GM23338 (cell line): ENCODE measurements at regions not wholly inside any gene's neighbourhood (a gene's known extent, or its start where the extent isn't known, plus 50 kb on each side); places are given as distances from the start of the nearest gene placed in this dataset.

Experiments
- CREB1 ChIP-seq: fragments of 250-450 bp; sonication (Bioruptor Pico); IDR thresholded peaks from 2 replicates; pipeline ENCODE4 v1.5.0; 2020; ENCODE audit warnings: low read depth, mild to moderate bottlenecking, moderate library complexity
- CTCF ChIP-seq, 2 experiments: fragments of 200-600 bp in 1 of 2; sonication (generic) in 1 of 2; conservative IDR thresholded peaks; 2 replicates each; pipeline versions ENCODE4 v1.5.1 to v1.6.1; 2016 to 2017; ENCODE audit warnings: antibody characterized with exemption in 2 of 2, low read depth in 2 of 2, mild to moderate bottlenecking in 2 of 2, moderate library complexity in 1 of 2
- ETS1 ChIP-seq: IDR thresholded peaks from 2 replicates; pipeline ENCODE4 v1.6.1; 2016; ENCODE audit warnings: antibody characterized with exemption
- EZH2 ChIP-seq: fragments of 200-600 bp; sonication (generic); IDR thresholded peaks from one replicate; pipeline ENCODE4 v1.8.0; 2017; ENCODE audit warnings: antibody characterized with exemption, mild to moderate bottlenecking, low read depth; ENCODE audit not compliant: unreplicated experiment
- EZH2phosphoT487 ChIP-seq: fragments of 200-600 bp; sonication (generic); IDR thresholded peaks from one replicate; pipeline ENCODE4 v1.8.1; 2018; ENCODE audit warnings: antibody characterized with exemption; ENCODE audit not compliant: unreplicated experiment
- JUNB ChIP-seq: IDR thresholded peaks from one replicate; pipeline ENCODE4 v1.6.1; 2016; ENCODE audit warnings: antibody characterized with exemption; ENCODE audit not compliant: unreplicated experiment
- NANOG ChIP-seq: IDR thresholded peaks from 2 replicates; pipeline ENCODE4 v1.6.1; 2016; ENCODE audit warnings: antibody characterized with exemption, borderline replicate concordance
- POLR2AphosphoS5 ChIP-seq: IDR thresholded peaks from 2 replicates; pipeline ENCODE4 v1.6.1; 2016; ENCODE audit warnings: antibody characterized with exemption, low read depth
- REST ChIP-seq: IDR thresholded peaks from one replicate; pipeline ENCODE4 v1.6.1; 2018; ENCODE audit warnings: antibody characterized with exemption; ENCODE audit not compliant: unreplicated experiment
- ZNF114 ChIP-seq: fragments of 250-450 bp; sonication (Bioruptor Pico); IDR thresholded peaks from 2 replicates; pipeline ENCODE4 v1.5.0; 2020; ENCODE audit warnings: mild to moderate bottlenecking, moderate library complexity

- TF ChIP-seq CTCF (conservative IDR thresholded peaks at IDR 0.05; ENCODE audit: low read depth in 2 of 2) (no peak), EZH2 (no peak), POLR2AphosphoS5 (no peak), REST (no peak), JUNB (no peak), NANOG (no peak), CREB1 (CRISPR knock-in tag) (no peak), EZH2phosphoT487 (no peak), ZNF114 (CRISPR knock-in tag) (no peak), ETS1 (no peak)
These were observed 1920.2 kb downstream of the MAT2B start for GRCh38 chr5:165425594-165425993.
